PC-3 (cell line): ENCODE measurements at regions not wholly inside any gene's neighbourhood (a gene's known extent, or its start where the extent isn't known, plus 50 kb on each side); places are given as distances from the start of the nearest gene placed in this dataset.

Experiments used
- EZH2 ChIP-seq: fragments of 300-600 bp; sonication (generic); IDR thresholded peaks from one replicate; pipeline ENCODE4 v1.6.1; 2017; ENCODE audit warnings: antibody characterized with exemption, mild to moderate bottlenecking, low read length; ENCODE audit not compliant: unreplicated experiment
- EZH2phosphoT487 ChIP-seq: fragments of 300-600 bp; sonication (generic); IDR thresholded peaks from 2 replicates; pipeline ENCODE4 v1.6.1; 2018; ENCODE audit warnings: mild to moderate bottlenecking, antibody characterized with exemption, low read length, borderline replicate concordance
- TF ChIP-seq, protein P1 (sequence below): fragments of 300-600 bp; sonication (generic); conservative IDR thresholded peaks from 2 replicates; pipeline ENCODE4 v1.5.1; 2017; ENCODE audit warnings: antibody characterized with exemption, low read depth, mild to moderate bottlenecking, low read length

DNA sequence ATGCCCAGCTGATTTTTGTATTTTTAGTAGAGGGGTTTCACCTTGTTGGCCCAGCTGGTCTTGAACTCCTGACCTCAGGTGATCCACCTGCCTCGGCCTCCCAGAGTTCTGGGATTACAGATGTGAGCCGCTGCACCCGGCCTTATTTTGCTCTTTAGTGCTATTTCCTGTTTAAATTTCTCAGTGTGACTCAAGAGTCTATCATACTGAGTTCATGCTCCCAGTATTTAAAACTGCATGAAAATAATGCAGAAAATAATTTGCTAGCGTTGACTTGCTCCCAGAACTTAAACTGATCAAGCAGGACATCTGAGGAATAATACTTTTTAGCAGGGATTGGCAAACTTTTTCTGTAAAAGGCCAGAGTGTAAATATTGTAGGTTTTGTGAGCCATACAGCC, 86.4 kb upstream of the C1orf21 start:
- TF ChIP-seq, protein P1, sequence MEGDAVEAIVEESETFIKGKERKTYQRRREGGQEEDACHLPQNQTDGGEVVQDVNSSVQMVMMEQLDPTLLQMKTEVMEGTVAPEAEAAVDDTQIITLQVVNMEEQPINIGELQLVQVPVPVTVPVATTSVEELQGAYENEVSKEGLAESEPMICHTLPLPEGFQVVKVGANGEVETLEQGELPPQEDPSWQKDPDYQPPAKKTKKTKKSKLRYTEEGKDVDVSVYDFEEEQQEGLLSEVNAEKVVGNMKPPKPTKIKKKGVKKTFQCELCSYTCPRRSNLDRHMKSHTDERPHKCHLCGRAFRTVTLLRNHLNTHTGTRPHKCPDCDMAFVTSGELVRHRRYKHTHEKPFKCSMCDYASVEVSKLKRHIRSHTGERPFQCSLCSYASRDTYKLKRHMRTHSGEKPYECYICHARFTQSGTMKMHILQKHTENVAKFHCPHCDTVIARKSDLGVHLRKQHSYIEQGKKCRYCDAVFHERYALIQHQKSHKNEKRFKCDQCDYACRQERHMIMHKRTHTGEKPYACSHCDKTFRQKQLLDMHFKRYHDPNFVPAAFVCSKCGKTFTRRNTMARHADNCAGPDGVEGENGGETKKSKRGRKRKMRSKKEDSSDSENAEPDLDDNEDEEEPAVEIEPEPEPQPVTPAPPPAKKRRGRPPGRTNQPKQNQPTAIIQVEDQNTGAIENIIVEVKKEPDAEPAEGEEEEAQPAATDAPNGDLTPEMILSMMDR, result no peak
- TF ChIP-seq EZH2 (no peak), EZH2phosphoT487 (no peak)
